ENCODE measurements at regions not wholly inside any gene's neighbourhood (a gene's known extent, or its start where the extent isn't known, plus 50 kb on each side); places are given as distances from the start of the nearest gene placed in this dataset.

DNA sequence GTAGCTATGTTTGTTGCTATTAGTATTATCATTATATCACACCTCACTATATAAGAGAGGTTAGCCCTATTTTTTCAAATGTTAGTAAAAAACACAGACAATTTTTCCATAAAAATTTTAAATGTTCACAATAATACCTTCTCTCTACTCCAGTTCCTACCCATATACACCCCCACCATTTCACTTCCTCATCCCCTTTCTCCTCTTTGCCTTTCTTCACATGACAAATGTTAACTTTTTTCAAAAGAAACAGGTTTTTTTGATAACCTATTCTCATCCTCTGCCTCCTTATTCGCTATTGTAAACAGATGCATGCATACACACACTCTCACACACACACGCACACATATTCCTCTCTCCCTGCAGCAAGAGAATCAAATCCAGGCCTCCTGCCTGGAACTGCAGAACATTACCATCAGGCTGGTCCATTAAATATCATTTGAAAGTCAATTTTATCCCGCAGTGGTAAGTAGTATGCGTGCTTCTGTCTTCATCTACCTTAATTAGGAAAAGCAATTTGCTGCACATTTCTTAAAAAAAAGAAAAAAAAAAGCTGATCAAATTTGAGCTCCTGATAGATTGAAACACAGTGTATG, 55.5 kb downstream of the MID1IP1 start:
- Histone ChIP-seq H3K9me3 (replicated peaks; ENCODE audit: control insufficient read depth, low read depth, low read length) (no peaks in the 10 kb centered on the region), H3K4me3 (ENCODE audit: low read length) (no peak overlapping the region), H3K27ac (ENCODE audit: low read length) (no peak overlapping the region), H3K4me1 (ENCODE audit: control insufficient read depth, insufficient read depth, low read length) (no peaks in the 10 kb centered on the region), H3K27me3 (ENCODE audit: control insufficient read depth, insufficient read depth, low read length) (peaks cover 21% of the 10 kb centered on the region), H3K36me3 (ENCODE audit: control insufficient read depth, insufficient read depth, low read length) (no peaks in the 10 kb centered on the region)
- DNase-seq = no peak
- WGBS (ENCODE audit: insufficient coverage) = 71% methylated on average over 2 of the region's 4 CpGs

DNA sequence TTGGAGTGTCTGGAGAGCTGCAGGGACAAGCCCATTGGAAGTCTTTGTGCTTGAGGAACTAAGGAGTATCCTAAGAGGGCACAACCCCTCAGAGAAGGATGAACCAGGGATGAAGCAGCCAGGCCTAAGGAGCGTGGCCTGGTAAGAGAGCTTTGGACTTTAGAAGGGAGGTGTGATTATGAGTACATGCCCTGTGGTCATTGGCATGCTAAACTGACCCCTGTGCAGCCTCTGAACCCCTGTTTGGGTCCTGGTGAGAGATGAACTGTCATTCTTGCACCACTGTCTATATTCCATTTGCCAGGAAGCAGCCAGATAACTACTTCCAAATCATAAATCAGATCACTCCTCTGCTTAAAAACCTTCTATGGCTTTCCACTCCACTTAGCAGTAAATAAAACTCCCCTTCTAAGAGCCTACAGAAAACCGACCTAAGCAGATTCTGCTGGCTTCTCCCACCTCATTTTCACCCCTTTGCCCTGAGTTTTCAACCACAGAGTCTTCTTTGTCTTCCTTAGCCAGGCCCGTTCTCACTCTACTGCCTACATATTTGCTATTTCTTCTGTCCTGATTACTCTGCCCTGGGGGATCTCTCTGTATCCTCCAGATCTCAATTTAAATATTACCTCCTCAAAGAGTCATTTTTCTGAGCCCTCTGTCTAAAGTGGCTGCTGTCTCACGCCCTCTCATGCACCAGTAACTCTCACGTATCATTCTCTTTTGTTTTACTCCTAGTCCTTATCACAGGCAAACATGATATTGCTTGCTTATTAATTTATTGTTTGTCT, 56.7 kb downstream of the MID1IP1 start:
- H3K4me3 ChIP-seq (ENCODE audit: low read length) = no peak overlapping the region
- WGBS (ENCODE audit: insufficient coverage) = 66% methylated on average over 3 of the region's 5 CpGs
- peaks cover 23% of the 10 kb centered on the region for H3K27me3 ChIP-seq (ENCODE audit: control insufficient read depth, insufficient read depth, low read length)
- H3K9me3 ChIP-seq (replicated peaks; ENCODE audit: control insufficient read depth, low read depth, low read length) = no peaks in the 10 kb centered on the region
- H3K27ac ChIP-seq (ENCODE audit: low read length) = no peak overlapping the region
- DNase-seq = no peak
- H3K4me1 ChIP-seq (ENCODE audit: control insufficient read depth, insufficient read depth, low read length) = no peaks in the 10 kb centered on the region
- no peaks in the 10 kb centered on the region for H3K36me3 ChIP-seq (ENCODE audit: control insufficient read depth, insufficient read depth, low read length)

DNA sequence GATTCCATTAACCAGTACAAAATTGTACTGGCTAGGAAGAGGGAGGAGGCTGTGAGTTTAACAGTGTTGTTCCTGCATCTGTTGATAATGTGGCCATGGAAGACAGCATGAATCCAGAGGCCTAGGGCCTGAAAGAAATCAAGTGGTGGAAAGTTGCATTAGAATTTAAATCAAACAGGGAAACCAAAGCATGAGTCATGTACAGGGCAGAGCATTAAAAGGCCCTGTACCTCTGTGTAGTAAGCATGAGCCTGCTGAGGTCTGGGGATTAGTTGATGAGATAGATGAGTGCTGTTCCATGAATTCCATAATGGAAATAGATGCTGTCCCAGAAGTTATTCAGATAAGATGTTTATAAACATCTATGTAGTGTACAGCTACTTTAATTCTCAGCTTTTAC, 58.3 kb downstream of the MID1IP1 start:
- no peak for DNase-seq
- no peak overlapping the region for H3K4me3 ChIP-seq (ENCODE audit: low read length)
- no peaks in the 10 kb centered on the region for H3K4me1 ChIP-seq (ENCODE audit: control insufficient read depth, insufficient read depth, low read length)
- no peaks in the 10 kb centered on the region for H3K36me3 ChIP-seq (ENCODE audit: control insufficient read depth, insufficient read depth, low read length)
- H3K27me3 ChIP-seq (ENCODE audit: control insufficient read depth, insufficient read depth, low read length) = peaks cover 24% of the 10 kb centered on the region
- H3K27ac ChIP-seq (ENCODE audit: low read length) = no peak overlapping the region
- H3K9me3 ChIP-seq (replicated peaks; ENCODE audit: control insufficient read depth, low read depth, low read length) = no peaks in the 10 kb centered on the region

GRCh38 chrX:38860106-38861013, 59.1 kb downstream of the MID1IP1 start:
- no peak for DNase-seq
- H3K4me3 ChIP-seq (ENCODE audit: low read length) = no peak overlapping the region
- H3K9me3 ChIP-seq (replicated peaks; ENCODE audit: control insufficient read depth, low read depth, low read length) = no peaks in the 10 kb centered on the region
- H3K4me1 ChIP-seq (ENCODE audit: control insufficient read depth, insufficient read depth, low read length) = no peaks in the 10 kb centered on the region
- H3K36me3 ChIP-seq (ENCODE audit: control insufficient read depth, insufficient read depth, low read length) = no peaks in the 10 kb centered on the region
- H3K27me3 ChIP-seq (ENCODE audit: control insufficient read depth, insufficient read depth, low read length) = peaks cover 26% of the 10 kb centered on the region
- no CpG with 5 or more reads among the region's 4 CpGs for WGBS (ENCODE audit: insufficient coverage)
- H3K27ac ChIP-seq (ENCODE audit: low read length) = no peak overlapping the region

- Histone ChIP-seq H3K4me1 (ENCODE audit: control insufficient read depth, insufficient read depth, low read length) (no peaks in the 10 kb centered on the region), H3K9me3 (replicated peaks; ENCODE audit: control insufficient read depth, low read depth, low read length) (no peaks in the 10 kb centered on the region), H3K27ac (ENCODE audit: low read length) (no peak overlapping the region), H3K4me3 (ENCODE audit: low read length) (no peak overlapping the region), H3K36me3 (ENCODE audit: control insufficient read depth, insufficient read depth, low read length) (no peaks in the 10 kb centered on the region), H3K27me3 (ENCODE audit: control insufficient read depth, insufficient read depth, low read length) (peaks cover 20% of the 10 kb centered on the region)
- no peak for DNase-seq
- WGBS (ENCODE audit: insufficient coverage) = 76% methylated on average over 2 of the region's 2 CpGs
Observed at GRCh38 chrX:38861489-38861888, 60.2 kb downstream of the MID1IP1 start.

DNA sequence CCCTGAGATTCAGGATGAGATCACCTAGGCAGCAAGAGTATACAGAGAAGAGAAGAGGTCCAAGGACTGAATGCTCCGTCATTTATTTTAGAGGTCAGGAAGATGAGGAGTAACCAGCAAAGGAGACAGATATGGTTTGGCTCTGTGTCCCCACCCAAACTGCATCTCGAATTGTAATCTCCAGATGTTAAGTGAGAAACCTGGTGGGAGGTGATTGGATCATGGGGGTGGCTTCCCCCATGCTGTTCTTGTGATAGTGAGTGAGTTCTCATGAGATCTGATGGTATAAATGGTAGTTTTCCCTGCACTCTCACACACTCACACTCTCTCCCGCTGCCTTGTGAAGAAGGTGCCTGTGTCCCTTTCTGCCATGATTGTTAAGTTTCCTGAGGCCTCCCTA, 60.8 kb downstream of the MID1IP1 start:
- DNase-seq = no peak
- no peak overlapping the region for H3K27ac ChIP-seq (ENCODE audit: low read length)
- H3K4me3 ChIP-seq (ENCODE audit: low read length) = no peak overlapping the region
- peaks cover 23% of the 10 kb centered on the region for H3K27me3 ChIP-seq (ENCODE audit: control insufficient read depth, insufficient read depth, low read length)
- no peaks in the 10 kb centered on the region for H3K9me3 ChIP-seq (replicated peaks; ENCODE audit: control insufficient read depth, low read depth, low read length)
- H3K36me3 ChIP-seq (ENCODE audit: control insufficient read depth, insufficient read depth, low read length) = no peaks in the 10 kb centered on the region
- WGBS (ENCODE audit: insufficient coverage) = 100% methylated on average over 1 of the region's 3 CpGs
- no peaks in the 10 kb centered on the region for H3K4me1 ChIP-seq (ENCODE audit: control insufficient read depth, insufficient read depth, low read length)

DNA sequence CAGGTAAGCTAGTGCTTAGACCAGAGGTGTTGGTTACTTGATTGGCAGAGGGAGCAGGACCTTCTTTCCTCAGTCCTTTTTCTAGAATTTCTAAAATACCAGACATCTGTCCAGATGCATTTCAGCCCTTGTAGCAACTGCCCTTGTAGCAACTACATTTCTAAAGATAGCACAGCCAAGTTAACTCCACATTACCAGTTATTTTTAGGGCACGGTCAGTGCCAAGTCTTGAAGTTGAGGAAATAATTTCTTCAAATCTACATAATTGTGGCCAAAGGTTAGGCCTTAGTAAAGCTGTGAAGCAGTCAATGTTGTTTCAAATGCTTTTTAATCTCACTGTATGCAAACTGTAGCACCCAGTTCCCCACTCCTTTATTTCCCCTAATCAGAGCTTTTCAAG, 62.9 kb downstream of the MID1IP1 start:
- no CpG with 5 or more reads among the region's 1 CpG for WGBS (ENCODE audit: insufficient coverage)
- peaks cover 16% of the 10 kb centered on the region for H3K27me3 ChIP-seq (ENCODE audit: control insufficient read depth, insufficient read depth, low read length)
- H3K9me3 ChIP-seq (replicated peaks; ENCODE audit: control insufficient read depth, low read depth, low read length) = no peaks in the 10 kb centered on the region
- no peak for DNase-seq
- no peaks in the 10 kb centered on the region for H3K4me1 ChIP-seq (ENCODE audit: control insufficient read depth, insufficient read depth, low read length)
- H3K36me3 ChIP-seq (ENCODE audit: control insufficient read depth, insufficient read depth, low read length) = no peaks in the 10 kb centered on the region
- no peak overlapping the region for H3K27ac ChIP-seq (ENCODE audit: low read length)
- H3K4me3 ChIP-seq (ENCODE audit: low read length) = no peak overlapping the region

GRCh38 chrX:38868321-38868720, 67.1 kb downstream of the MID1IP1 start:
- H3K36me3 ChIP-seq (ENCODE audit: control insufficient read depth, insufficient read depth, low read length) = no peaks in the 10 kb centered on the region
- H3K4me3 ChIP-seq (ENCODE audit: low read length) = no peak overlapping the region
- H3K9me3 ChIP-seq (replicated peaks; ENCODE audit: control insufficient read depth, low read depth, low read length) = no peaks in the 10 kb centered on the region
- no peak for DNase-seq
- H3K27ac ChIP-seq (ENCODE audit: low read length) = no peak overlapping the region
- 42% methylated on average over 2 of the region's 6 CpGs for WGBS (ENCODE audit: insufficient coverage)
- H3K27me3 ChIP-seq (ENCODE audit: control insufficient read depth, insufficient read depth, low read length) = peaks cover 20% of the 10 kb centered on the region
- H3K4me1 ChIP-seq (ENCODE audit: control insufficient read depth, insufficient read depth, low read length) = no peaks in the 10 kb centered on the region

- no peaks in the 10 kb centered on the region for H3K36me3 ChIP-seq (ENCODE audit: control insufficient read depth, insufficient read depth, low read length)
- H3K27me3 ChIP-seq (ENCODE audit: control insufficient read depth, insufficient read depth, low read length) = peaks cover 19% of the 10 kb centered on the region
- H3K27ac ChIP-seq (ENCODE audit: low read length) = no peak overlapping the region
- H3K9me3 ChIP-seq (replicated peaks; ENCODE audit: control insufficient read depth, low read depth, low read length) = no peaks in the 10 kb centered on the region
- peak; percentile 42 for DNase-seq
- H3K4me3 ChIP-seq (ENCODE audit: low read length) = no peak overlapping the region
- 57% methylated on average over 1 of the region's 3 CpGs for WGBS (ENCODE audit: insufficient coverage)
- H3K4me1 ChIP-seq (ENCODE audit: control insufficient read depth, insufficient read depth, low read length) = no peaks in the 10 kb centered on the region
Observed at GRCh38 chrX:38868941-38869401, 67.7 kb downstream of the MID1IP1 start.

DNA sequence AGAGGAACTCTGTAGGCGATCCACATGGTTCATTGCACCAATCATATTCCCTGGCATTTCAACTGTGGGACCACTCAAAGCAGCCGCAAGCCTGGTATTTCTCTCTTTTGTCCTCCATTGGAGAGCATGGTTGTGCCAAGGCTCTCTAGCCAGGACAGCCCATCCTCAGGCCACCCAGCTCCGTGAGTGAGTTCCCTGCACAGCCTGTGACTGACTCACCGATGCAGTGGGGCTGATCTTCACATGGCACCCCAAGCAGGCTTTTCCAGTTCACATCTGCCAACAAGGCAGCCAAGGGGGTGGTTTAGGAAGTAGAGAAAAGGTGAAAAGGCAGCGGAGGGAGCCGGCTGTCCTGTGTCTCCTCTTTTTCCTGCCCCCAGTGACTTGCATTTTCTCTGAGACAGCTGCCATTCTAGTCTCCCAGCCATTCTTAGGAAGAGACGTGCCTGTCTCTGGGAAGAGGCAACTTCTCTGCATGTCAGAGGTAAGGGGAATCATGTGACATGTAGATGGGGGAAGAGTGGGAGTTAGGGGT, 69.2 kb downstream of the MID1IP1 start:
- no peak overlapping the region for H3K27ac ChIP-seq (ENCODE audit: low read length)
- H3K36me3 ChIP-seq (ENCODE audit: control insufficient read depth, insufficient read depth, low read length) = no peaks in the 10 kb centered on the region
- no peaks in the 10 kb centered on the region for H3K4me1 ChIP-seq (ENCODE audit: control insufficient read depth, insufficient read depth, low read length)
- no peak overlapping the region for H3K4me3 ChIP-seq (ENCODE audit: low read length)
- DNase-seq = no peak
- 73% methylated on average over 3 of the region's 7 CpGs for WGBS (ENCODE audit: insufficient coverage)
- H3K9me3 ChIP-seq (replicated peaks; ENCODE audit: control insufficient read depth, low read depth, low read length) = no peaks in the 10 kb centered on the region
- peaks cover 19% of the 10 kb centered on the region for H3K27me3 ChIP-seq (ENCODE audit: control insufficient read depth, insufficient read depth, low read length)

Measured in muscle of leg (tissue), 3 donors.